Activated CD4-positive, alpha-beta T cell treated with anti-CD3 and anti-CD28 coated beads, Interleukin-2, amount 10 ng/mL, durations not matched to agents 24 days and 14 days (primary cell): ENCODE measurements at regions not wholly inside any gene's neighbourhood (a gene's known extent, or its start where the extent isn't known, plus 50 kb on each side); places are given as distances from the start of the nearest gene placed in this dataset.

ENCODE experiments used
- DNase-seq: peaks from one replicate; pipeline ENCODE4 v3.0.0; 2022
- H3K27ac Mint-ChIP-seq: one replicate; pipeline ENCODE4 v1.8.0; 2022; ENCODE audit warnings: mild to moderate bottlenecking, mixed read lengths
- H3K27me3 Mint-ChIP-seq: one replicate; pipeline ENCODE4 v1.8.0; 2022; ENCODE audit warnings: mixed read lengths
- H3K36me3 Mint-ChIP-seq: one replicate; pipeline ENCODE4 v1.8.0; 2022; ENCODE audit warnings: low read depth, mild to moderate bottlenecking, mixed read lengths
- H3K4me1 Mint-ChIP-seq: one replicate; pipeline ENCODE4 v1.8.0; 2021; ENCODE audit warnings: mixed read lengths
- H3K4me3 Mint-ChIP-seq: one replicate; pipeline ENCODE4 v1.8.0; 2022; ENCODE audit warnings: mild to moderate bottlenecking, moderate library complexity, mixed read lengths
- H3K9me3 Mint-ChIP-seq: one replicate; pipeline ENCODE4 v1.8.0; 2021; ENCODE audit warnings: mixed read lengths
- intact Hi-C: fragments of 100-400 bp; cut with micrococcal nuclease; formaldehyde crosslinking; loops from one replicate; pipeline ENCODE4 v1.15.1; 2023

- peaks cover 15% of the 10 kb centered on the region for H3K27me3 Mint-ChIP-seq
- H3K36me3 Mint-ChIP-seq: no peaks in the 10 kb centered on the region
- H3K27ac Mint-ChIP-seq: no peak overlapping the region
- intact Hi-C loops: no loop called here
- H3K4me1 Mint-ChIP-seq: peaks cover 3% of the 10 kb centered on the region
- no peaks in the 10 kb centered on the region for H3K9me3 Mint-ChIP-seq
- DNase-seq: no peak
- no peak overlapping the region for H3K4me3 Mint-ChIP-seq
Observed at GRCh38 chr9:96163712-96164111, 138.3 kb downstream of the HSD17B3 start.

DNA sequence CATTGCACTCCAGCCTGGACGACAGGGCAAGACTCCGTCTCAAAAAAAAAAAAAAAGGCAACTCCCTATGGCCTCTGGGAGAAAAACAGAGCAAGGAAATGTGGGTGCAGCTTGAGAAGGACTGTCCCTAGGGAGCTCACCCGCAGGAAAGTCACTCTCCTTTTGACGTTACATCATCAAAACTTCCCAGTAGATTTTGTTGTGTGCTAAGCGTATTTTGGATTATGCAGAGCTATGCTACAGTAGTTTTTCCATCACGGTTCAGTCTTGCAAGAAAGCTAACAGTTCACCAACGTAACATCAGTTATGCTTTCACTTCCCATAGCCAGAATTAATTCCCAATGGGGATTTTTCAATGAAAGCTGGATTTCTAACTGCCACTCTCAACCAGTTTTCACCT, 138.8 kb downstream of the HSD17B3 start:
- Mint-ChIP-seq H3K36me3 (no peaks in the 10 kb centered on the region), H3K27me3 (peaks cover 17% of the 10 kb centered on the region), H3K27ac (no peak overlapping the region), H3K4me1 (peaks cover 5% of the 10 kb centered on the region), H3K9me3 (no peaks in the 10 kb centered on the region), H3K4me3 (no peak overlapping the region)
- intact Hi-C loops: no loop called here
- DNase-seq: no peak

DNA sequence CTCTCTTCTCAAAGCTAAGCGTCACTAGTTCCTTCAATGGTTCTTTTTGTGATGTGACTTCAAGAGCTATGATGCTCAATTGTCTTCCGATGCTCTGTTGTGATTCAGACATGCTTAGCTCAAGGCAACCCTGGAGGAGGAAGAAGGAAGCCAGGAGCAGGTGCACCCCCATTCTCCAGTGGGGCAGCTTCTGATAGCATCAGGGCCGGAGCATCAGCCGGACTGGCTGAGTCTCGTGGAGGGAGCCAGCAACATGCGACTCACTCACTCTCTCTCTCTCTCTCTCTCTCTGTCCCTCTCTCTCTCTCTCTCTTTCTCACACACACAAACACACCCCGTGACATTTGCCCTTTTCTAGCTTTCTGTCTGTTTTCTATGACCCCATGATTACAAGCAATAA, 140.2 kb downstream of the HSD17B3 start:
- H3K9me3 Mint-ChIP-seq: no peaks in the 10 kb centered on the region
- H3K27ac Mint-ChIP-seq: no peak overlapping the region
- H3K27me3 Mint-ChIP-seq: peaks cover 17% of the 10 kb centered on the region
- H3K36me3 Mint-ChIP-seq: no peaks in the 10 kb centered on the region
- no peak overlapping the region for H3K4me3 Mint-ChIP-seq
- H3K4me1 Mint-ChIP-seq: peaks cover 9% of the 10 kb centered on the region
- DNase-seq: no peak
- intact Hi-C loops: no loop called here

DNA sequence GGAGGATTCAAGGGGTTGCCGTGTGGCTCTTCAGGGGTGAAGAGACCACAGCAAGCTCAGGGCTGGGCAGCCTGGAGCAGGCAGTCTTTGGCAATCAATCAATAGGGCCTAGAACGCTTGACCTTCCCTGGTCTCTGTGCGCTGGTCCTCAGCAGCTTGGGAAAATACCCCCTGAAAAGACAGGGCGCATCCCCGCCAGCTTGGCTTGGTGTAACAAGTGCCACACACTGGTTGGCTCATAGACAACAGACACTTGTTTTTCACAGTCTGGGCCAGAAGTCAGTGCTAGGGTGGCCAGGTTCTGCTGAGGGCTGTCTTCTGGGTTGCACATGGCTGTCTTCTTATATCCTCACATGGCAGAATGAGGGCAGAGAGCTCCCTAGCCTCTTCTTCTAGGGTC, 141.1 kb downstream of the HSD17B3 start:
- H3K27ac Mint-ChIP-seq: no peak overlapping the region
- no peaks in the 10 kb centered on the region for H3K36me3 Mint-ChIP-seq
- H3K27me3 Mint-ChIP-seq: peaks cover 17% of the 10 kb centered on the region
- H3K4me3 Mint-ChIP-seq: no peak overlapping the region
- H3K4me1 Mint-ChIP-seq: peaks cover 16% of the 10 kb centered on the region
- no peak for DNase-seq
- intact Hi-C loops: no loop called here
- H3K9me3 Mint-ChIP-seq: no peaks in the 10 kb centered on the region

DNA sequence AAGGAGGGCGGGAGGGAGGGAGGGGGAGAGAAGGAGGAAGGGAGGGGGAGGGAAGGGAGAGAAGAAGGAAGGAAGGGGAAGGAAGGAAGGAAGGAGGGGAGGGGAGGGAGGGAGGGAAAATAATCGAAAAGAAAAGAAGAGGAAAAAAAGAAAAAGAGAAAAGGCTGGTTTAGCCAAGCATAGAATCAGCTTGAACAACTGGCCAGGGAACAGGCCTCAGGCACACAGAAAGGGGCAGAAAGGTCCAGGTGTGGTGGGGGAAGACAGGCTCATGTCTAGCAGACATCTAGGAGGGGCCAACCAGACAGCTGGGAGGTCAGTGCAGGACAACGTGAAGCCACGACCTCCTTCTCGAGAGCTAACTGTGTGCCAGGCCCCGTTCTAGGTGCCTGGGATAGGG, 141.8 kb downstream of the HSD17B3 start:
- peaks cover 17% of the 10 kb centered on the region for H3K27me3 Mint-ChIP-seq
- H3K9me3 Mint-ChIP-seq: no peaks in the 10 kb centered on the region
- H3K4me1 Mint-ChIP-seq: peaks cover 16% of the 10 kb centered on the region
- no peak overlapping the region for H3K4me3 Mint-ChIP-seq
- no peaks in the 10 kb centered on the region for H3K36me3 Mint-ChIP-seq
- no peak for DNase-seq
- intact Hi-C loops: no loop called here
- H3K27ac Mint-ChIP-seq: no peak overlapping the region

DNA sequence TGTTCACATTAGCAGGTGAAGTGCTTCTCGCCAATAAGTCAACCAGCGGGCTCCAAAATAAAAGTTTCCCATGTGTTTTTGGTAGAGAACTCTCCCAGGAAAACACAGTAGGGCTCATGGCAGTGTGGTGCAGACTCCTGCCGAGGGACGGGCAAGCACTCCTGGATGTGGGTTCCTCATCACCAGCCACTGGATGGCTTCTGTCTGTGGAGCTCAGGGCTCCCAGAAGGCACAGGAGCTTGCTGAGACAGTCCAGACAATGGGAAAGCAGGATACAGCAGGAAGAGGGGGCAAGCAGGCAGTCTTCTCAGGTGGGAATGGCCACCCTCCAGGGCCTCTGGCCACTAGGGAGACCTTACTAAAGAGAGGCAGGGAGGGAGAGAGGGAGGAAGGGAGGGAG, 142.4 kb downstream of the HSD17B3 start:
- Mint-ChIP-seq H3K27ac (no peak overlapping the region), H3K9me3 (no peaks in the 10 kb centered on the region), H3K4me1 (peaks cover 16% of the 10 kb centered on the region), H3K27me3 (peaks cover 17% of the 10 kb centered on the region), H3K4me3 (no peak overlapping the region), H3K36me3 (no peaks in the 10 kb centered on the region)
- no peak for DNase-seq
- intact Hi-C loops: loop anchor here (10.0 kb wide), 1 partner anchor 435 kb away; no protein-coding TSS in a partner anchor

DNA sequence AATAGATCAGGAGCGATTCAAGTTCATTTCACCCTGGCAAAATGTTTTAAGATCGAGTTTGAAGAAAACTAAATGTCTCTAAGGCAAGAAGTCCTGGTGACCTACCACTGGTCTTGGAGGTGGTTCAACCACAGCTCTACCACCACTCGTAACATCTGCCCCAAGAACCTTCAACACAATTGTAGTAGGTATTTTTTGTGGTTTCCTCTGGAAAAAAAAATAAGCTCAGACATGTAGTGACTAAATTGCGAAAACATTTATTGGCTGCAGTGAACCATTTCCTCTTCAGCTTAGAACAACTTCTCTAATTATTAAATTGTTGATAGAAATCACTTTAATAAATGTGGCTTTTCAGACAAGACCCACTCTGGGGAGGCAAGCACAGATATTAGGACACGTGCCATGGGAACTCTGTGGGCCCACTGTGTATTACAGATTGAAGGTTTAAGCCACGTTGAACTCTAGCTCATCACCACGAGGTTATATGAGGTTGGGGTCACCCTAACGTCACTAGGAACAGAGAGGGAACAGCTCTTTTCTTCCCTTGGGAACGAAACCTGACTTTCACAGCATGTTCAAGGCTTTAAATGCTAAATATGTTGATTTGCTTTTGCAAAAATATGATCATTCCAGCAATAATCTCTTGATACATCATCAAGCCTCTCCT, 142.9 kb downstream of the HSD17B3 start:
- no peaks in the 10 kb centered on the region for H3K9me3 Mint-ChIP-seq
- intact Hi-C loops: loop anchor here (10.0 kb wide), 1 partner anchor 434 kb away; no protein-coding TSS in a partner anchor

GRCh38 chr9:96158147-96158546, 143.8 kb downstream of the HSD17B3 start:
- H3K4me1 Mint-ChIP-seq: peaks cover 16% of the 10 kb centered on the region
- no peak overlapping the region for H3K4me3 Mint-ChIP-seq
- H3K36me3 Mint-ChIP-seq: no peaks in the 10 kb centered on the region
- H3K9me3 Mint-ChIP-seq: no peaks in the 10 kb centered on the region
- H3K27me3 Mint-ChIP-seq: peaks cover 17% of the 10 kb centered on the region
- no peak overlapping the region for H3K27ac Mint-ChIP-seq
- no peak for DNase-seq
- intact Hi-C loops: loop anchor here (10.0 kb wide), 1 partner anchor 433 kb away; no protein-coding TSS in a partner anchor

More for the DNA sequence above, 142.9 kb downstream of the HSD17B3 start:
- DNase-seq: no peak
- Mint-ChIP-seq H3K4me1 (peaks cover 16% of the 10 kb centered on the region), H3K36me3 (no peaks in the 10 kb centered on the region), H3K4me3 (no peak overlapping the region), H3K27me3 (peaks cover 19% of the 10 kb centered on the region), H3K27ac (peak overlapping the region; percentile 6)

- intact Hi-C loops: loop anchor here (10.0 kb wide), 1 partner anchor 433 kb away; no protein-coding TSS in a partner anchor
- peaks cover 16% of the 10 kb centered on the region for H3K4me1 Mint-ChIP-seq
- H3K27ac Mint-ChIP-seq: no peak overlapping the region
- H3K27me3 Mint-ChIP-seq: peaks cover 17% of the 10 kb centered on the region
- H3K4me3 Mint-ChIP-seq: no peak overlapping the region
- no peak for DNase-seq
- H3K9me3 Mint-ChIP-seq: no peaks in the 10 kb centered on the region
- H3K36me3 Mint-ChIP-seq: no peaks in the 10 kb centered on the region
Observed at GRCh38 chr9:96157675-96158074, 144.3 kb downstream of the HSD17B3 start.

DNA sequence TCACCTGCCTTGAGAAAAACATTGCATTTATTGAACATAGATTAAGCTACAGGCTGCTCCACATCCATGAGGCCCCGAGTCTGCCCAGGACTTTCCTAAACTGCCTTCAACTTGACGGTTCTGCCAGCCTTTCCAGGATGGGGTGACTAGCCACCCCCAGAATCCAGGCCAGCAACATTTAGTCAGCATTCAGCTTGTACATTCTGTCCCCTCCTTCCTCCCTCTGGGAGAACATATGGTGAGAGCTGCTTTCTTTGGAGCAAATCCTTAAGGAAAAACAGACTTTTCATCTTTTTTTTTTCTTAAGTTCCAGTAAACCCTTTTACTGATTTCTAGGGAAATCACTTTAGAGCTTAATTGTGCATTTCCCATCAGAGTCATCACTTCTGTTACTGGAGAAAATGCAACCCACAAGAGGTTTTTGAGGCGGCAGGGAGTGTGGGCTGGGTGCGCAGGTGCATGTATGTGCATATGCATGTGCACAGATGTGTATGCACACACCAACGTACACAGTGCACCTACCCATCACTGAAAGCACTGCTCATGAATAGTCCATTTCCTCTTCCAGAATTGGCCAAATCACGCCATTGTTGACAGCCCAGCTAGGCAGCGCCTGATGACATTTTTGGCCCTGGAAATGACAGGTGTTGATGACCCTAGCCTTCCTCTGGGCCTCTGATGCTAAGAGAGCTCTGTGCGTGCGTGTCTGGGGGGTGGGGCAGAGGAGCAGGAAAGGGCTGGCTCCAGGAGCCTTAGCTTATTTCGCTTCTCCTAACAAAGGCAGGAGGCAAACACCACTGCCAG, 145.6 kb downstream of the HSD17B3 start:
- Mint-ChIP-seq H3K4me3 (no peak overlapping the region), H3K36me3 (no peaks in the 10 kb centered on the region), H3K4me1 (peaks cover 16% of the 10 kb centered on the region), H3K27me3 (peaks cover 8% of the 10 kb centered on the region), H3K27ac (no peak overlapping the region), H3K9me3 (no peaks in the 10 kb centered on the region)
- intact Hi-C loops: loop anchor here (10.0 kb wide), 1 partner anchor 432 kb away; no protein-coding TSS in a partner anchor
- no peak for DNase-seq

- H3K4me3 Mint-ChIP-seq: no peak overlapping the region
- peaks cover 34% of the 10 kb centered on the region for H3K4me1 Mint-ChIP-seq
- intact Hi-C loops: loop anchor here (10.0 kb wide), 1 partner anchor 429 kb away; no protein-coding TSS in a partner anchor
- no peak overlapping the region for H3K27ac Mint-ChIP-seq
- H3K36me3 Mint-ChIP-seq: no peaks in the 10 kb centered on the region
- DNase-seq: no peak
- no peaks in the 10 kb centered on the region for H3K9me3 Mint-ChIP-seq
- peaks cover 8% of the 10 kb centered on the region for H3K27me3 Mint-ChIP-seq
Observed at GRCh38 chr9:96154081-96154480, 147.9 kb downstream of the HSD17B3 start.

GRCh38 chr9:96152550-96152949, 149.4 kb downstream of the HSD17B3 start:
- H3K4me1 Mint-ChIP-seq: peaks cover 29% of the 10 kb centered on the region
- no peak overlapping the region for H3K27ac Mint-ChIP-seq
- no peak for DNase-seq
- H3K9me3 Mint-ChIP-seq: no peaks in the 10 kb centered on the region
- H3K4me3 Mint-ChIP-seq: no peak overlapping the region
- intact Hi-C loops: loop anchor here (10.0 kb wide), 1 partner anchor 428 kb away; no protein-coding TSS in a partner anchor
- H3K27me3 Mint-ChIP-seq: peaks cover 13% of the 10 kb centered on the region
- H3K36me3 Mint-ChIP-seq: no peaks in the 10 kb centered on the region

- Mint-ChIP-seq H3K4me3 (peak overlapping the region; percentile 58), H3K27ac (peak overlapping the region; percentile 68), H3K27me3 (peaks cover 21% of the 10 kb centered on the region), H3K36me3 (peaks cover 2% of the 10 kb centered on the region), H3K4me1 (peaks cover 32% of the 10 kb centered on the region), H3K9me3 (no peaks in the 10 kb centered on the region)
- DNase-seq: peak; percentile 83
- intact Hi-C loops: loop anchor here (1.0 to 10.0 kb wide), 5 partner anchors 30 to 426 kb away; no protein-coding TSS in a partner anchor
Observed at GRCh38 chr9:96150324-96151227, 151.4 kb downstream of the HSD17B3 start.
